Muscle layer of colon (tissue), 2 donors: ENCODE measurements at regions not wholly inside any gene's neighbourhood (a gene's known extent, or its start where the extent isn't known, plus 50 kb on each side); places are given as distances from the start of the nearest gene placed in this dataset.
"Not testable (repeated sequence)": the region's sequence is repeated elsewhere in the genome, so short reads cannot be mapped to it uniquely, and the experiment has no call there.

Experiments
- H3K27ac ChIP-seq: one replicate; pipeline ENCODE4 v1.7.0; 2013; ENCODE audit warnings: low read depth, mild to moderate bottlenecking, low read length, moderate library complexity
- H3K27me3 ChIP-seq, 2 donors: one replicate each; pipeline ENCODE4 v1.7.0; 2013; ENCODE audit warnings: low read length in 2 of 2, mild to moderate bottlenecking in 2 of 2; ENCODE audit not compliant: insufficient read depth in 2 of 2, control insufficient read depth in 1 of 2
- H3K36me3 ChIP-seq: one replicate; pipeline ENCODE4 v1.7.0; 2013; ENCODE audit warnings: mild to moderate bottlenecking, low read length; ENCODE audit not compliant: insufficient read depth
- H3K4me1 ChIP-seq: one replicate; pipeline ENCODE4 v1.7.0; 2013; ENCODE audit warnings: mild to moderate bottlenecking, low read length; ENCODE audit not compliant: insufficient read depth
- H3K4me3 ChIP-seq, 2 donors: one replicate each; pipeline ENCODE4 v1.7.0; 2013; ENCODE audit warnings: low read length in 2 of 2, low read depth in 1 of 2, mild to moderate bottlenecking in 1 of 2, moderate library complexity in 1 of 2
- H3K9ac ChIP-seq: one replicate; pipeline ENCODE4 v1.7.0; 2013; ENCODE audit warnings: low read length
- H3K9me3 ChIP-seq: one replicate; pipeline ENCODE4 v1.7.0; 2013; ENCODE audit warnings: mild to moderate bottlenecking, low read length
- donor health status: abdominal sarcoma.
- donor health status: Adenocarcinoma of cecum.

GRCh38 chr6:113202852-113203714, 654.1 kb upstream of the MARCKS start:
- Histone ChIP-seq H3K36me3 (no peaks in the 10 kb centered on the region), H3K9ac (no peak overlapping the region), H3K4me1 (no peaks in the 10 kb centered on the region), H3K27me3 (no peaks in the 10 kb centered on the region), H3K27ac (no peak overlapping the region), H3K9me3 (no peaks in the 10 kb centered on the region), H3K4me3 (no peak overlapping the region)

GRCh38 chr6:113203715-113204110, 653.4 kb upstream of the MARCKS start:
- H3K9ac ChIP-seq = no peak overlapping the region
- H3K27ac ChIP-seq = no peak overlapping the region

GRCh38 chr6:113205553-113205952, 651.6 kb upstream of the MARCKS start:
- no peaks in the 10 kb centered on the region for H3K4me1 ChIP-seq

More at GRCh38 chr6:113203715-113204110, 653.4 kb upstream of the MARCKS start:
- H3K36me3 ChIP-seq = no peaks in the 10 kb centered on the region
- H3K4me1 ChIP-seq = no peaks in the 10 kb centered on the region
- no peaks in the 10 kb centered on the region for H3K27me3 ChIP-seq
- no peaks in the 10 kb centered on the region for H3K9me3 ChIP-seq
- no peak overlapping the region for H3K4me3 ChIP-seq

GRCh38 chr6:113208726-113209125, 648.4 kb upstream of the MARCKS start:
- no peaks in the 10 kb centered on the region for H3K27me3 ChIP-seq
- H3K27ac ChIP-seq = no peak overlapping the region
- no peaks in the 10 kb centered on the region for H3K4me1 ChIP-seq
- no peak overlapping the region for H3K9ac ChIP-seq
- H3K36me3 ChIP-seq = no peaks in the 10 kb centered on the region
- no peak overlapping the region for H3K4me3 ChIP-seq
- no peaks in the 10 kb centered on the region for H3K9me3 ChIP-seq

More at GRCh38 chr6:113205553-113205952, 651.6 kb upstream of the MARCKS start:
- Histone ChIP-seq H3K27me3 (no peaks in the 10 kb centered on the region), H3K9me3 (no peaks in the 10 kb centered on the region), H3K9ac (no peak overlapping the region), H3K36me3 (no peaks in the 10 kb centered on the region), H3K27ac (no peak overlapping the region), H3K4me3 (no peak overlapping the region)

GRCh38 chr6:113209315-113209714, 647.8 kb upstream of the MARCKS start:
- Histone ChIP-seq H3K36me3 (no peaks in the 10 kb centered on the region), H3K27me3 (no peaks in the 10 kb centered on the region), H3K4me1 (no peaks in the 10 kb centered on the region), H3K9me3 (no peaks in the 10 kb centered on the region), H3K27ac (no peak overlapping the region), H3K9ac (no peak overlapping the region), H3K4me3 (no peak overlapping the region)

- no peak overlapping the region for H3K27ac ChIP-seq
- H3K9me3 ChIP-seq = no peaks in the 10 kb centered on the region
- H3K27me3 ChIP-seq = no peaks in the 10 kb centered on the region
- H3K4me3 ChIP-seq = no peak overlapping the region
- H3K4me1 ChIP-seq = no peaks in the 10 kb centered on the region
- H3K36me3 ChIP-seq = no peaks in the 10 kb centered on the region
- no peak overlapping the region for H3K9ac ChIP-seq
Measured at GRCh38 chr6:113211170-113211569, 646.0 kb upstream of the MARCKS start.

GRCh38 chr6:113219783-113220182, 637.4 kb upstream of the MARCKS start:
- H3K4me1 ChIP-seq = no peaks in the 10 kb centered on the region
- no peaks in the 10 kb centered on the region for H3K9me3 ChIP-seq
- H3K9ac ChIP-seq = no peak overlapping the region
- no peaks in the 10 kb centered on the region for H3K27me3 ChIP-seq
- H3K36me3 ChIP-seq = no peaks in the 10 kb centered on the region
- no peak overlapping the region for H3K27ac ChIP-seq
- H3K4me3 ChIP-seq = no peak overlapping the region

- no peaks in the 10 kb centered on the region for H3K9me3 ChIP-seq
- no peak overlapping the region for H3K4me3 ChIP-seq
- no peaks in the 10 kb centered on the region for H3K36me3 ChIP-seq
- H3K27me3 ChIP-seq = no peaks in the 10 kb centered on the region
- H3K9ac ChIP-seq = no peak overlapping the region
- H3K27ac ChIP-seq = no peak overlapping the region
- H3K4me1 ChIP-seq = no peaks in the 10 kb centered on the region
Measured at GRCh38 chr6:113220832-113221231, 636.3 kb upstream of the MARCKS start.

GRCh38 chr6:113221850-113222249, 635.3 kb upstream of the MARCKS start:
- Histone ChIP-seq H3K36me3 (no peaks in the 10 kb centered on the region), H3K27me3 (no peaks in the 10 kb centered on the region), H3K4me3 (no peak overlapping the region), H3K27ac (no peak overlapping the region), H3K4me1 (no peaks in the 10 kb centered on the region), H3K9me3 (no peaks in the 10 kb centered on the region), H3K9ac (no peak overlapping the region)

GRCh38 chr6:113246186-113246585, 611.0 kb upstream of the MARCKS start:
- Histone ChIP-seq H3K27ac (no peak overlapping the region), H3K36me3 (no peaks in the 10 kb centered on the region), H3K4me1 (no peaks in the 10 kb centered on the region), H3K4me3 (no peak overlapping the region), H3K9me3 (no peaks in the 10 kb centered on the region), H3K27me3 (no peaks in the 10 kb centered on the region), H3K9ac (no peak overlapping the region)

- Histone ChIP-seq H3K4me1 (no peaks in the 10 kb centered on the region), H3K27me3 (no peaks in the 10 kb centered on the region), H3K36me3 (no peaks in the 10 kb centered on the region), H3K27ac (no peak overlapping the region), H3K9me3 (no peaks in the 10 kb centered on the region), H3K9ac (no peak overlapping the region), H3K4me3 (no peak overlapping the region)
Measured at GRCh38 chr6:113248532-113248931, 608.6 kb upstream of the MARCKS start.

GRCh38 chr6:113254194-113254593, 603.0 kb upstream of the MARCKS start:
- not testable (repeated sequence) for H3K9me3 ChIP-seq, H3K4me1 ChIP-seq, H3K27me3 ChIP-seq, H3K9ac ChIP-seq, H3K4me3 ChIP-seq, H3K36me3 ChIP-seq, H3K27ac ChIP-seq
